ENCODE measurements at regions not wholly inside any gene's neighbourhood (a gene's known extent, or its start where the extent isn't known, plus 50 kb on each side); places are given as distances from the start of the nearest gene placed in this dataset.

DNA sequence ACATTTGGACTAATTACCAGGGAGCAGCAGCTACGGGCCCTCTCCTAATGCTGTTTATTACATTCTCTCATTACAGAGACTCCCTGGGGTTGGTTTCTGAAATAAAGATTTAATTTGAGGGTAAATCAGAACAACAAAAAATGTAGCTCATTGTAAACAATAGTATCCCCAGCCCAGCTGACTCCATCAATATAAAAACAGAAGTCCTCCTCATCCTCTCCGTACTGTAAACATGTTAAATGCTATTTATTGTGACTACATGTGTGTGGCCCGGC lies 670.4 kb downstream of the TOX3 start:
- TF ChIP-seq, protein P1, sequence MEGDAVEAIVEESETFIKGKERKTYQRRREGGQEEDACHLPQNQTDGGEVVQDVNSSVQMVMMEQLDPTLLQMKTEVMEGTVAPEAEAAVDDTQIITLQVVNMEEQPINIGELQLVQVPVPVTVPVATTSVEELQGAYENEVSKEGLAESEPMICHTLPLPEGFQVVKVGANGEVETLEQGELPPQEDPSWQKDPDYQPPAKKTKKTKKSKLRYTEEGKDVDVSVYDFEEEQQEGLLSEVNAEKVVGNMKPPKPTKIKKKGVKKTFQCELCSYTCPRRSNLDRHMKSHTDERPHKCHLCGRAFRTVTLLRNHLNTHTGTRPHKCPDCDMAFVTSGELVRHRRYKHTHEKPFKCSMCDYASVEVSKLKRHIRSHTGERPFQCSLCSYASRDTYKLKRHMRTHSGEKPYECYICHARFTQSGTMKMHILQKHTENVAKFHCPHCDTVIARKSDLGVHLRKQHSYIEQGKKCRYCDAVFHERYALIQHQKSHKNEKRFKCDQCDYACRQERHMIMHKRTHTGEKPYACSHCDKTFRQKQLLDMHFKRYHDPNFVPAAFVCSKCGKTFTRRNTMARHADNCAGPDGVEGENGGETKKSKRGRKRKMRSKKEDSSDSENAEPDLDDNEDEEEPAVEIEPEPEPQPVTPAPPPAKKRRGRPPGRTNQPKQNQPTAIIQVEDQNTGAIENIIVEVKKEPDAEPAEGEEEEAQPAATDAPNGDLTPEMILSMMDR (conservative IDR thresholded peaks at IDR 0.05) = no peak
- TF ChIP-seq EZH2 (IDR thresholded peaks at IDR 0.05; ENCODE audit: low read depth) = no peak
